Esophagus squamous epithelium (tissue), 4 donors: ENCODE measurements at regions not wholly inside any gene's neighbourhood (a gene's known extent, or its start where the extent isn't known, plus 50 kb on each side); places are given as distances from the start of the nearest gene placed in this dataset.

ENCODE experiments used
- POLR2A ChIP-seq, 4 donors: fragments of 450-650 bp; IDR thresholded peaks; one replicate each; pipeline ENCODE4 v1.6.1; 2017; ENCODE audit warnings: antibody characterized with exemption in 4 of 4, mild to moderate bottlenecking in 4 of 4, moderate library complexity in 3 of 4
- TF ChIP-seq, protein P1 (sequence below), 6 experiments: fragments of 450-650 bp in 4 of 6; fragments of 200-600 bp in 2 of 6; sonication (generic) in 2 of 6; IDR thresholded peaks; one replicate each; pipeline ENCODE4 v1.5.1; 2016 to 2019; ENCODE audit warnings: antibody characterized with exemption in 6 of 6, mild to moderate bottlenecking in 4 of 6, moderate library complexity in 4 of 6

DNA sequence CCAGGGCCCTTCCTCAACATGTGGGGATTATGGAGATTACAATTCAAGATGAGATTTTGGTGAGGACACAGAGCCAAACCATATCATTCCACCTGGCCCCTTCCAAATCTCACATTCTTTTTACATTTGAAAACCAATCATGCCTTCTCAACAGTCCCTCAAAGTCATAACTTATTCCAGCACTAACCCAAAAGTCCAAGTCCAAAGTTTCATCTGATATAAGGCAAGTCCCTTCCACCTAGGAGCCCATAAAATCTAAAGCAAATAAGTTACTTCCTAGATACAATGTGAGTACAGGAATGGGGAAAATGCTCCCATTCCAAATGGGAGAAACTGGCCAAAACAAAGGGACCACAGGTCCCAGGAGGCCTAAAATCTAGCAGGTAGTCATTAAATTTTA lies 309.5 kb upstream of the SLITRK3 start:
- TF ChIP-seq POLR2A (IDR thresholded peaks at IDR 0.05) = no peak
- TF ChIP-seq, protein P1, sequence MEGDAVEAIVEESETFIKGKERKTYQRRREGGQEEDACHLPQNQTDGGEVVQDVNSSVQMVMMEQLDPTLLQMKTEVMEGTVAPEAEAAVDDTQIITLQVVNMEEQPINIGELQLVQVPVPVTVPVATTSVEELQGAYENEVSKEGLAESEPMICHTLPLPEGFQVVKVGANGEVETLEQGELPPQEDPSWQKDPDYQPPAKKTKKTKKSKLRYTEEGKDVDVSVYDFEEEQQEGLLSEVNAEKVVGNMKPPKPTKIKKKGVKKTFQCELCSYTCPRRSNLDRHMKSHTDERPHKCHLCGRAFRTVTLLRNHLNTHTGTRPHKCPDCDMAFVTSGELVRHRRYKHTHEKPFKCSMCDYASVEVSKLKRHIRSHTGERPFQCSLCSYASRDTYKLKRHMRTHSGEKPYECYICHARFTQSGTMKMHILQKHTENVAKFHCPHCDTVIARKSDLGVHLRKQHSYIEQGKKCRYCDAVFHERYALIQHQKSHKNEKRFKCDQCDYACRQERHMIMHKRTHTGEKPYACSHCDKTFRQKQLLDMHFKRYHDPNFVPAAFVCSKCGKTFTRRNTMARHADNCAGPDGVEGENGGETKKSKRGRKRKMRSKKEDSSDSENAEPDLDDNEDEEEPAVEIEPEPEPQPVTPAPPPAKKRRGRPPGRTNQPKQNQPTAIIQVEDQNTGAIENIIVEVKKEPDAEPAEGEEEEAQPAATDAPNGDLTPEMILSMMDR (IDR thresholded peaks at IDR 0.05) = no peak
